Mesendoderm (in vitro differentiated cells): ENCODE measurements at regions not wholly inside any gene's neighbourhood (a gene's known extent, or its start where the extent isn't known, plus 50 kb on each side); places are given as distances from the start of the nearest gene placed in this dataset.

Source experiments
- DNase-seq: peaks from one replicate; pipeline ENCODE4 v3.0.0; 2013
- H2AK5ac ChIP-seq: 2 replicates; pipeline ENCODE4 v1.6.1; 2013; ENCODE audit warnings: low read length, inconsistent platforms
- H2BK120ac ChIP-seq: 2 replicates; pipeline ENCODE4 v1.6.1; 2013; ENCODE audit warnings: low read depth, mild to moderate bottlenecking, low read length, moderate library complexity, mixed read lengths
- H2BK15ac ChIP-seq: replicated peaks from 2 replicates; pipeline ENCODE4 v1.6.1; 2013; ENCODE audit warnings: low read depth, mild to moderate bottlenecking, moderate library complexity
- H2BK5ac ChIP-seq: 2 replicates; pipeline ENCODE4 v1.6.1; 2013; ENCODE audit warnings: low read length, inconsistent platforms
- H3K18ac ChIP-seq: 2 replicates; pipeline ENCODE4 v1.6.1; 2013; ENCODE audit warnings: mild to moderate bottlenecking, low read length, mixed read lengths
- H3K23ac ChIP-seq: one replicate; pipeline ENCODE4 v1.6.1; 2013; ENCODE audit warnings: low read length
- H3K27ac ChIP-seq: 2 replicates; pipeline ENCODE4 v1.5.1; 2013; ENCODE audit warnings: low read depth, mild to moderate bottlenecking, inconsistent platforms, low read length, moderate library complexity
- H3K27me3 ChIP-seq: 2 replicates; pipeline ENCODE4 v1.6.1; 2013; ENCODE audit warnings: low read length, control low read depth, mild to moderate bottlenecking, inconsistent platforms; ENCODE audit not compliant: insufficient read depth, poor library complexity
- H3K36me3 ChIP-seq: 2 replicates; pipeline ENCODE4 v1.6.1; 2013; ENCODE audit warnings: low read length, inconsistent platforms; ENCODE audit not compliant: control insufficient read depth, insufficient read depth
- H3K4ac ChIP-seq: one replicate; pipeline ENCODE4 v1.6.1; 2013; ENCODE audit warnings: low read depth, mild to moderate bottlenecking, low read length, moderate library complexity
- H3K4me1 ChIP-seq: 2 replicates; pipeline ENCODE4 v1.6.1; 2013; ENCODE audit warnings: low read depth, low read length, inconsistent platforms; ENCODE audit not compliant: control insufficient read depth
- H3K4me2 ChIP-seq: 2 replicates; pipeline ENCODE4 v1.6.1; 2013; ENCODE audit warnings: low read length
- H3K4me3 ChIP-seq: 2 replicates; pipeline ENCODE4 v1.5.1; 2013; ENCODE audit warnings: mild to moderate bottlenecking, low read length
- H3K56ac ChIP-seq: one replicate; pipeline ENCODE4 v1.6.1; 2013; ENCODE audit warnings: low read length
- H3K79me1 ChIP-seq: 2 replicates; pipeline ENCODE4 v1.6.1; 2013; ENCODE audit warnings: low read length, inconsistent platforms
- H3K79me2 ChIP-seq: 2 replicates; pipeline ENCODE4 v1.6.1; 2013; ENCODE audit warnings: mild to moderate bottlenecking, low read length; ENCODE audit not compliant: control insufficient read depth, insufficient read depth
- H3K9ac ChIP-seq: 2 replicates; pipeline ENCODE4 v1.6.1; 2013; ENCODE audit warnings: low read length, inconsistent platforms
- H4K5ac ChIP-seq: one replicate; pipeline ENCODE4 v1.6.1; 2013; ENCODE audit warnings: low read length
- H4K8ac ChIP-seq: one replicate; pipeline ENCODE4 v1.6.1; 2013; ENCODE audit warnings: low read depth, mild to moderate bottlenecking, control low read depth, low read length, moderate library complexity
- WGBS: extraction: QIAGEN DNeasy Blood & Tissue Kit; methylation state at CpG from one replicate; pipeline ENCODE4 v1.1.7; 2013; ENCODE audit warnings: low lambda C conversion rate, missing lambda C conversion rate; ENCODE audit not compliant: insufficient coverage; ENCODE audit errors: extremely low coverage; 5-methylcytosine and 5-hydroxymethylcytosine counted together

GRCh38 chr11:81886406-81887075 is 847.1 kb downstream of the FAM181B start:
- H3K79me2 ChIP-seq = no peaks in the 10 kb centered on the region
- no peak overlapping the region for H3K9ac ChIP-seq
- WGBS = no CpG with 5 or more reads among the region's 2 CpGs
- no peak overlapping the region for H3K4me3 ChIP-seq
- no peak overlapping the region for H2BK5ac ChIP-seq
- no peak overlapping the region for H2AK5ac ChIP-seq
- H3K27me3 ChIP-seq = no peaks in the 10 kb centered on the region
- no peak overlapping the region for H3K18ac ChIP-seq
- no peak overlapping the region for H4K5ac ChIP-seq
- H3K79me1 ChIP-seq = no peaks in the 10 kb centered on the region
- no peaks in the 10 kb centered on the region for H3K4me1 ChIP-seq
- no peak overlapping the region for H2BK120ac ChIP-seq
- H3K23ac ChIP-seq = no peak overlapping the region
- H3K4me2 ChIP-seq = no peak overlapping the region
- no peak for DNase-seq
- H2BK15ac ChIP-seq = no peak overlapping the region
- H3K4ac ChIP-seq = no peak overlapping the region
- no peak overlapping the region for H4K8ac ChIP-seq
- H3K36me3 ChIP-seq = no peaks in the 10 kb centered on the region
- no peak overlapping the region for H3K56ac ChIP-seq
- no peak overlapping the region for H3K27ac ChIP-seq

- no peak overlapping the region for H3K27ac ChIP-seq
- DNase-seq = peak; percentile 24
- H2AK5ac ChIP-seq = no peak overlapping the region
- no peak overlapping the region for H2BK5ac ChIP-seq
- H3K4me3 ChIP-seq = no peak overlapping the region
- no peak overlapping the region for H3K4ac ChIP-seq
- H3K36me3 ChIP-seq = no peaks in the 10 kb centered on the region
- no peak overlapping the region for H3K9ac ChIP-seq
- H3K18ac ChIP-seq = no peak overlapping the region
- WGBS = no CpG with 5 or more reads among the region's 2 CpGs
- H3K79me2 ChIP-seq = no peaks in the 10 kb centered on the region
- H4K8ac ChIP-seq = no peak overlapping the region
- H3K23ac ChIP-seq = no peak overlapping the region
- H3K56ac ChIP-seq = no peak overlapping the region
- H3K4me2 ChIP-seq = no peak overlapping the region
- H2BK120ac ChIP-seq = no peak overlapping the region
- no peaks in the 10 kb centered on the region for H3K79me1 ChIP-seq
- H4K5ac ChIP-seq = no peak overlapping the region
- H3K4me1 ChIP-seq = peaks cover 1% of the 10 kb centered on the region
- no peak overlapping the region for H2BK15ac ChIP-seq
- no peaks in the 10 kb centered on the region for H3K27me3 ChIP-seq
Measured at GRCh38 chr11:81874635-81875034, 859.0 kb downstream of the FAM181B start.

- Histone ChIP-seq H2AK5ac (no peak overlapping the region), H3K4me3 (no peak overlapping the region), H3K4ac (no peak overlapping the region), H3K9ac (no peak overlapping the region), H3K23ac (no peak overlapping the region), H2BK5ac (no peak overlapping the region), H3K56ac (no peak overlapping the region), H3K79me1 (no peaks in the 10 kb centered on the region), H2BK15ac (no peak overlapping the region), H3K27me3 (no peaks in the 10 kb centered on the region), H3K4me1 (peaks cover 1% of the 10 kb centered on the region), H4K5ac (no peak overlapping the region), H4K8ac (no peak overlapping the region), H3K27ac (no peak overlapping the region), H2BK120ac (no peak overlapping the region), H3K36me3 (no peaks in the 10 kb centered on the region), H3K79me2 (no peaks in the 10 kb centered on the region), H3K18ac (no peak overlapping the region), H3K4me2 (no peak overlapping the region)
- DNase-seq = no peak
- WGBS = no CpG with 5 or more reads among the region's 2 CpGs
Measured at GRCh38 chr11:81870815-81871214, 862.8 kb downstream of the FAM181B start.

- H2BK15ac ChIP-seq = no peak overlapping the region
- H3K79me1 ChIP-seq = no peaks in the 10 kb centered on the region
- H3K18ac ChIP-seq = no peak overlapping the region
- no peak overlapping the region for H2BK120ac ChIP-seq
- H3K9ac ChIP-seq = no peak overlapping the region
- H3K4me2 ChIP-seq = no peak overlapping the region
- H3K27ac ChIP-seq = no peak overlapping the region
- no peak for DNase-seq
- peaks cover 1% of the 10 kb centered on the region for H3K4me1 ChIP-seq
- H3K36me3 ChIP-seq = no peaks in the 10 kb centered on the region
- no peaks in the 10 kb centered on the region for H3K79me2 ChIP-seq
- no peak overlapping the region for H3K4ac ChIP-seq
- H3K56ac ChIP-seq = no peak overlapping the region
- H4K8ac ChIP-seq = no peak overlapping the region
- no peaks in the 10 kb centered on the region for H3K27me3 ChIP-seq
- H2BK5ac ChIP-seq = no peak overlapping the region
- no peak overlapping the region for H3K23ac ChIP-seq
- no peak overlapping the region for H4K5ac ChIP-seq
- no CpG with 5 or more reads among the region's 3 CpGs for WGBS
- H3K4me3 ChIP-seq = no peak overlapping the region
- H2AK5ac ChIP-seq = no peak overlapping the region
Measured at GRCh38 chr11:81870066-81870412, 863.6 kb downstream of the FAM181B start.

- Histone ChIP-seq H2BK15ac (no peak overlapping the region), H3K4ac (no peak overlapping the region), H3K4me2 (no peak overlapping the region), H4K5ac (no peak overlapping the region), H2BK5ac (no peak overlapping the region), H4K8ac (no peak overlapping the region), H3K9ac (no peak overlapping the region), H3K79me1 (no peaks in the 10 kb centered on the region), H2AK5ac (no peak overlapping the region), H3K18ac (no peak overlapping the region), H3K4me1 (peaks cover under 1% of the 10 kb centered on the region), H2BK120ac (no peak overlapping the region), H3K36me3 (no peaks in the 10 kb centered on the region), H3K4me3 (no peak overlapping the region), H3K27me3 (no peaks in the 10 kb centered on the region), H3K56ac (no peak overlapping the region), H3K27ac (no peak overlapping the region), H3K79me2 (no peaks in the 10 kb centered on the region), H3K23ac (no peak overlapping the region)
- no CpG with 5 or more reads among the region's 1 CpG for WGBS
- no peak for DNase-seq
Measured at GRCh38 chr11:81869351-81870065, 864.2 kb downstream of the FAM181B start.

GRCh38 chr11:81866896-81867295 is 866.8 kb downstream of the FAM181B start:
- H3K23ac ChIP-seq = no peak overlapping the region
- no peak overlapping the region for H3K56ac ChIP-seq
- no peak overlapping the region for H4K5ac ChIP-seq
- H3K79me2 ChIP-seq = no peaks in the 10 kb centered on the region
- H3K27me3 ChIP-seq = no peaks in the 10 kb centered on the region
- H3K27ac ChIP-seq = no peak overlapping the region
- no peak overlapping the region for H2BK5ac ChIP-seq
- no peaks in the 10 kb centered on the region for H3K36me3 ChIP-seq
- H3K4me1 ChIP-seq = no peaks in the 10 kb centered on the region
- H3K79me1 ChIP-seq = no peaks in the 10 kb centered on the region
- no peak overlapping the region for H2BK120ac ChIP-seq
- WGBS = no CpG with 5 or more reads among the region's 2 CpGs
- H3K18ac ChIP-seq = no peak overlapping the region
- no peak overlapping the region for H2AK5ac ChIP-seq
- H3K4ac ChIP-seq = no peak overlapping the region
- no peak overlapping the region for H4K8ac ChIP-seq
- DNase-seq = no peak
- H3K4me3 ChIP-seq = no peak overlapping the region
- no peak overlapping the region for H3K4me2 ChIP-seq
- no peak overlapping the region for H3K9ac ChIP-seq
- H2BK15ac ChIP-seq = no peak overlapping the region
